Suprapubic skin (tissue), 4 donors: ENCODE measurements at regions not wholly inside any gene's neighbourhood (a gene's known extent, or its start where the extent isn't known, plus 50 kb on each side); places are given as distances from the start of the nearest gene placed in this dataset.

ENCODE experiments used
- POLR2A ChIP-seq, 2 donors: fragments of 450-650 bp; IDR thresholded peaks; one replicate each; pipeline ENCODE4 v1.6.1; 2017; ENCODE audit warnings: antibody characterized with exemption in 2 of 2, mild to moderate bottlenecking in 2 of 2, moderate library complexity in 2 of 2
- POLR2AphosphoS5 ChIP-seq, 3 donors: sonication (generic); formaldehyde crosslinking; IDR thresholded peaks; one replicate each; pipeline ENCODE4 v1.6.1; 2017; ENCODE audit warnings: antibody characterized with exemption in 3 of 3
- TF ChIP-seq, protein P1 (sequence below), 2 donors: fragments of 200-600 bp in 1 of 2; fragments of 450-650 bp in 1 of 2; sonication (generic) in 1 of 2; IDR thresholded peaks; one replicate each; pipeline ENCODE4 v1.5.1; 2016 to 2019; ENCODE audit warnings: antibody characterized with exemption in 2 of 2, mild to moderate bottlenecking in 1 of 2, moderate library complexity in 1 of 2

DNA sequence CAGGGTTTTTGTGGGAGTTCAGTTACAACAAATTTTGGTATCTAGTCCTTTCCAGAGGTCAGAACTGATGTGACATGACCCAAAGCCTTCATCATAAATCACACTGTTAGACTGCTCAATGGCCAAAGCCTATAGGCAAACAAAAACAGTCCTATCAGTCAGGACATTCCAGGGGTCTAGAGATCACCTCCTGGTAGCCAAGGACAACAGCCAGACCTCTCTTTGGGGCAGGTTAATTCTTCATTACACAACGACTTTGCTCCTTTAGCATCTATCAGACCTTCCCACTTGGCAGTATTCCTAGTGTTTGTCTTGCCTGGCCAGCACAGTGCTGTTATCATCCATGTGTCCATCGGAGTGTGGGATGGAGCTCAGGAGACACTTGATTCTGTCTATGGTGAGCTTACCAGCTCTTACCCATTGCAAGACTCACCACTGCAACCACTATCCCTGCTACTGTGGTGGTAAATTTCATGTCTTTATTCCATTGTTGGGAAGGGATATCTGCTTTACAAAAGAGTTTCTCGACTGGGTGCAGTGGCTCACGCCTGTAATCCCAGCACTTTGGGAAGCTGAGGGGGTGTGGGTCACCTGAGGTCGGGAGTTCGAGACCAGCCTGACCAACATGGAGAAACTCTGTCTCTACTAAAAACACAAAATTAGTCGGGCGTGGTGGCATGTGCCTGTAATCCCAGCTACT is 95.5 kb upstream of the DHX40 start:
- TF ChIP-seq, protein P1, sequence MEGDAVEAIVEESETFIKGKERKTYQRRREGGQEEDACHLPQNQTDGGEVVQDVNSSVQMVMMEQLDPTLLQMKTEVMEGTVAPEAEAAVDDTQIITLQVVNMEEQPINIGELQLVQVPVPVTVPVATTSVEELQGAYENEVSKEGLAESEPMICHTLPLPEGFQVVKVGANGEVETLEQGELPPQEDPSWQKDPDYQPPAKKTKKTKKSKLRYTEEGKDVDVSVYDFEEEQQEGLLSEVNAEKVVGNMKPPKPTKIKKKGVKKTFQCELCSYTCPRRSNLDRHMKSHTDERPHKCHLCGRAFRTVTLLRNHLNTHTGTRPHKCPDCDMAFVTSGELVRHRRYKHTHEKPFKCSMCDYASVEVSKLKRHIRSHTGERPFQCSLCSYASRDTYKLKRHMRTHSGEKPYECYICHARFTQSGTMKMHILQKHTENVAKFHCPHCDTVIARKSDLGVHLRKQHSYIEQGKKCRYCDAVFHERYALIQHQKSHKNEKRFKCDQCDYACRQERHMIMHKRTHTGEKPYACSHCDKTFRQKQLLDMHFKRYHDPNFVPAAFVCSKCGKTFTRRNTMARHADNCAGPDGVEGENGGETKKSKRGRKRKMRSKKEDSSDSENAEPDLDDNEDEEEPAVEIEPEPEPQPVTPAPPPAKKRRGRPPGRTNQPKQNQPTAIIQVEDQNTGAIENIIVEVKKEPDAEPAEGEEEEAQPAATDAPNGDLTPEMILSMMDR (IDR thresholded peaks at IDR 0.05) = no peak
- TF ChIP-seq POLR2AphosphoS5 (IDR thresholded peaks at IDR 0.05) = no peak
- TF ChIP-seq POLR2A (IDR thresholded peaks at IDR 0.05) = no peak
